GM18907 (cell line): ENCODE measurements at regions not wholly inside any gene's neighbourhood (a gene's known extent, or its start where the extent isn't known, plus 50 kb on each side); places are given as distances from the start of the nearest gene placed in this dataset.
A peak's percentile ranks its signal among the peaks of the same experiment; 100 is the strongest.
"Not testable (repeated sequence)": the region's sequence is repeated elsewhere in the genome, so short reads cannot be mapped to it uniquely, and the experiment has no call there.

Experiments
- ATAC-seq: cut with Tn5 transposase; IDR thresholded peaks from one replicate; pipeline ENCODE4 v1.9.1; 2021; ENCODE audit warnings: mild to moderate bottlenecking, moderate library complexity; ENCODE audit not compliant: unreplicated experiment

DNA sequence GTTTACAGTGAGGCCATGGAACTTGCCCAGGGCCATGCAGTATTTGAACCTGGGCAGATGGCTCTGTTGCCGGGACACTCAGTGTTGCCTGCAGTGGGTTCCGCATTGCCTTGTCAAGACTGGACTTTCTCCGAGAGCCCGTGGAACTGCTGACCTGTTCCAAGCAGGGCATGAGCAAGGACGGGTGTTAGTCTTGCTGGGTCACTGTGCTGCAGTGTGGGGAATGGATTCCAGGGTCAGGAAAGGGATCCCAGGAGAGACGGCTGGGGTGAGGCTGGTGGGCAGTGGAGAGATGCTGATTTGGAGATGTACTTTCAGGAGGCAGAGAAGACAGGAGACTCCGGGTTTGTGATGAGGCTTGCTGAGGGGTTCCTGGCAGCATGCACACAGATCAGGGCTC is 348.7 kb upstream of the HS6ST1 start:
- ATAC-seq = no peak

DNA sequence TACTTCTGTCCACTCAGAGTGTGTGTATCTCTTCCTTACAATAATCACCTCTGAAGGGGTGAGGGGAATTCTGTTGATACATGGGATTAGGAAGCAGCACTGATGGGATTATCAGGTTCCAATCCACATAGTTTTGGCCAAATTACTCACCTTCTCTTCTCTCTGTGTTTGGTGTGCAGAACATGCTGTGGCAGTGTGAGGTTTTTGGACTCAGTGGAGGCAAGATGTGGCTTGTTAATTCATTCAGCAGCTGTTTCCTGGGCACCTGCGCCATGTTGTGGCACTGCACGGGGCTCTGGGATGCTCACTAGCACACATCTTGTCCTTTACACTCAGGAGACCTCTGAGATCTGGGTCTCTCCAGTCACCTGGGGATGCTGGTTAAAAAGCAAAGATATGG is 350.3 kb upstream of the HS6ST1 start:
- no peak for ATAC-seq

GRCh38 chr2:128670066-128670465 is 351.4 kb upstream of the HS6ST1 start:
- no peak for ATAC-seq

DNA sequence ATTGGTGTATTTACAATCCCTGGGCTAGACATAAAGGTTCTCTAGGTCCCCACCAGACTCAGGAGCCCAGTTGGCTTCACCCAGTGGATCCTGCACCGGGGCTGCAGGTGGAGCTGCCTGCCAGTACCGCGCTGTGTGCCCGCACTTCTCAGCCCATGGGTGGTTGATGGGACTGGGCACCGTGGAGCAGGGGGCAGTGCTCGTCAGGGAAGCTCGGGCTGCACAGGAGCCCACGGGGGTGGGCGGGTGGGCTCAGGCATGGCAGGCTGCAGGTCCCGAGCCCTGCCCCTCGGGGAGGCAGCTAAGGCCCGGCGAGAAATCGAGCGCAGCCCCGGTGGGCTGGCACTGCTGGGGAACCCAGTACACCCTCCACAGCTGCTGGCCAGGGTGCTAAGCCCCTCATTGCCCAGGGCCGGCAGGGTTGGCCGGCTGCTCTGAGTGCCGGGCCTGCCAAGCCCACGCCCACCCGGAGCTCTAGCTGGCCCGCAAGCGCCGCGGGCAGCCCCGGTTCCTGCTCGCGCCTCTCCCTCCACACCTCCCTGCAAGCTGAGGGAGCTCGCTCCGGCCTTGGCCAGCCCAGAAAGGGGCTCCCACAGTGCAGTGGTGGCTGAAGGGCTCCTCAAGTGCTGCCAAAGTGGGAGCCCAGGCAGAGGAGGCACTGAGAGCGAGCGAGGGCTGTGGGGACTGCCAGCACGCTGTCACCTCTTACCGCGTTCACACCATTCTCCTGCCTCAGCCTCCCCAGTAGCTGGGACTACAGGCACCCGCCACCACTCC is 353.5 kb upstream of the HS6ST1 start:
- ATAC-seq = not testable (repeated sequence)

DNA sequence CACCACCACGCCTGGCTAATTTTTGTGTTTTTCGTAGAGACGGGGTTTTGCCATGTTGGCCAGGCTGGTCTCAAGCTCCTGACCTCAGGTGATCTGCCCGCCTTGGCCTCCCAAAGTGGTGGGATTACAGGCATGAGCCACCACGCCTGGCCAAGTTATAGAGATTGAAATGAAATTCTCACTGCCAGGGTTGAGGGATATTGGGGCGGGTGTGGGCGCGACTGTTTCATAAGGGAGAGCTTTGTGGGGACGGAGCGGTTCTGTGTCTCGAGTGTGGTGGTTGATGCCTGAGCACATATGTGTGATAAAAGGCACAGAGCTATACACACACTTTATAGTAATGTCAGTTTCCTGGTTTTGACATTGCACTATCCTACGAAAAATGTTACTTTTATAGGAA is 361.0 kb upstream of the HS6ST1 start:
- ATAC-seq = not testable (repeated sequence)

DNA sequence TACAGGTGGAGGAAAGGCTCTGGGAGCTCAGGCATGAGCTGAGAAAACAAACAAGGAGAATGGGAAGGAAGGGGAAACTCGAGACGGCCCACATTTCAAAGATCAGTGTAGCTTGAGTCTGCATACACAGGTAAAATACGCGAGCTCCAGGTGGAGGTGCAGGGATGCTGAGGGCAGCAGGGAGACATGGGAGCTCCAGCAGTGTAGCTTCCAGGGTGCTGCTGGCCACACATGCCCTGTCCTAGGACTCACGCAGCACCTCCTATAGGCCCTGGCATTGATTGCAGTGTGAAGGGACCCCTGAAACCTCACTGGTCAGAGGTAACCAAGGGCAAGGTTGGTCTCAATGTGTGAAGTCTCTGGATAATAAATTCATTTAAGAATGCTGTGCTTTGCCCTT is 362.8 kb upstream of the HS6ST1 start:
- ATAC-seq = no peak

DNA sequence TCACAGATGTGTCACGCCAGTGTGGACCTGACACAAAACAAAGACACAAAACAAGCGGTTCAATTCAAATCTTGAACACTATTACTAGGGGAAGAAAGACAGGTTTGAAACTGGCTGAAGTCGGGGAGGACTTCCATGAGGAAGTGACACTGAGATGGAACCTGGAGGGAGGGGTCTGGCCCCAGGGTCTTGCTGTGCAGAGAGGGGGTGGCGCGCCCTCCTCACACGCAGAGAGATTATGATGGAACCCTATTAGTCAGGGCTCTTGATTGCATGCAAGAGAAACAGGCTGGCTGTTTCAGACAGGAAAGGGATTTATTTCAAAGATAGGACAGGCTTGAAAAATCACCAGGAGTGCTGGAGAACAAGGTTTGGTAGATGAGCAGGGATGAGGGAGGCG is 363.6 kb upstream of the HS6ST1 start:
- ATAC-seq = no peak

GRCh38 chr2:128682729-128683284 is 364.1 kb upstream of the HS6ST1 start:
- no peak for ATAC-seq

GRCh38 chr2:128684523-128684922 is 365.9 kb upstream of the HS6ST1 start:
- no peak for ATAC-seq

- ATAC-seq = peak; percentile 60
These were observed 367.3 kb upstream of the HS6ST1 start for GRCh38 chr2:128685841-128686496.

DNA sequence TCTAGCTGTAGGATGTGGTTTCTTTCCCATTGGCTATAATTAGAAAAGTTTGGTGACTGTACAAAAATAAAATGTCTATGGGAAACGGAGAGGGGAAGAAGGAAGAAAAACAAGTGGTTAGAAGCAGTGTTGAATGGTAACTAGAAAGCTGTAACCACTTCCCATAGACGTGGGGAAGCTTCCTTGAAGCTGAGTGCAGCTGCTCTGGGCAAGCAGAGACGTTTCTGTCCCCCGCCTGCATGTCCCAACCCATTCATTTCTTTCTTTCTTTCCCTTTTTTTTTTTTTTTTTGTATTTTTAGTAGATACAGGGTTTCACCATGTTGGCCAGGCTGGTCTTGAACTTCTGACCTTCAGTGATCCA is 367.8 kb upstream of the HS6ST1 start:
- peak; percentile 91 for ATAC-seq

DNA sequence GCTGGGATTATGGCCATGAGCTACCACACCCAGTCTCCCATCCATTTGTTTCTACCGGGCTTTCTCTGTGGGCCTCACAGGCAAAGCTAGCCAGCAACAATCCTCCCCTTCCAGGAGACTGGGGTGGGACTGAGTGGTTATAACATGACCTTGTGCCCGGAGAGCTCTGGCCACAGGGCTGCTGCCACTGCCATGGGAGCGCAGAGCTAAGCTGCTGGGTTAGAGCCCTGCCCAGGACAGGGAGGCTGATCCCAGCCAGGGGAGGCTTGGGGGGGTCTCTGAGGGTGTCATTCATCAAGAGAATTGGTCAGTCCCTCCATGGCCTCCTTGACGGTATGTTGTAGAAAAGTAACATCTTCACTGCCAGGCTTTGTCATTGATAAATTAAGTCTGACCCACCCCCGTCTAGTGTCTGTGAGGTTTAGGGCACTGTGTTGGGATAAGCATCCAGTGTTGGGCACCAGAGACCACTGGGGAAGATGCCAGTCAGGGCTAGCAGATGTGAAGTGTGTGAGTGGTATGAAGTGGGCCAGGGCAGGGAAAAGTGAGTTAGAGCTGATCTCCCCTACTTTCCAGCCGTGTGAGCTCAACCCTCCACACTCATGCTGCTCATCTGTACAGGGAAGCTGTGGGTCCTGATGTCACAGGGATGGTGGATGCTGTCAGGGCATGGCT is 368.4 kb upstream of the HS6ST1 start:
- ATAC-seq = peak; percentile 15

DNA sequence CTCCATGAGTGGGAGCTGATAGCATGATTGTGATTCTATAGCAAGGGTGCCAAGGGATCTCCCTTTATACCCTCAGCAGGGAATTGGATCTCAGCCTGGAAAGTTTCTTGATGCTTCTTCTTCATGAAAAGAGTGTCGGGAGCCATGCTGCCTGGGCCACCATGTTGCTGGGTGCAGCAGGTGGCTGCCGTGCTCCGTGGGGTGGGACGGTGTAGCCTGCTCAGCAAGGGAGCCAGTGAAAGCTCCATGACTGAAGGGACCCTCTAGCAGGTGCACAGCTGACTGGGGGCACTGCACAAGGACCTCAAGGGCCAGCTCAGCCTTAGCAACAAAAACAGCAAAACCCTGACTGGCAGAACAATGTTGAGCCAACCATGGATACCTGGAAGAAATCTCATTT is 368.9 kb upstream of the HS6ST1 start:
- no peak for ATAC-seq

- no peak for ATAC-seq
These were observed 371.3 kb upstream of the HS6ST1 start for GRCh38 chr2:128689971-128690370.

- ATAC-seq = no peak
These were observed 371.8 kb upstream of the HS6ST1 start for GRCh38 chr2:128690431-128690830.

- ATAC-seq = no peak
These were observed 372.2 kb upstream of the HS6ST1 start for GRCh38 chr2:128690869-128691268.

DNA sequence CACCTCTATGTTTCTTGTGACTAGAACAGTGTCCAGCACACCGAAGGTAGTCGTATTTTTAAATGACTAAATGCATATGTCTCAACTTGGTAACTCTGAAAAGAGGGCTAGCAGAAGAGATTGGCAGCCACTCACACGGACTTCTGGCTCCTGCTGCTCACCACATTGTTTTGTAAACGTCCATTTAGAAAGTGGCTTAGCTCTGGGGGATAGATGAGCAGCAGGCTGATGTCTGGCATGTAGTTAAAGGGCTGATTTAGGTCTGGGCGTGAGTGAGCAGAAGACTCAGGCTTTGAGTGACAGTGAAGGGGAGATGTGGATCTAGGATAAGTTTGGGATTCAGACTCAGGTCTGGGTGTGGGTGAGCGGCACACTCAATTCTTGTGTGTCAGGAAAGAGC is 372.9 kb upstream of the HS6ST1 start:
- no peak for ATAC-seq

DNA sequence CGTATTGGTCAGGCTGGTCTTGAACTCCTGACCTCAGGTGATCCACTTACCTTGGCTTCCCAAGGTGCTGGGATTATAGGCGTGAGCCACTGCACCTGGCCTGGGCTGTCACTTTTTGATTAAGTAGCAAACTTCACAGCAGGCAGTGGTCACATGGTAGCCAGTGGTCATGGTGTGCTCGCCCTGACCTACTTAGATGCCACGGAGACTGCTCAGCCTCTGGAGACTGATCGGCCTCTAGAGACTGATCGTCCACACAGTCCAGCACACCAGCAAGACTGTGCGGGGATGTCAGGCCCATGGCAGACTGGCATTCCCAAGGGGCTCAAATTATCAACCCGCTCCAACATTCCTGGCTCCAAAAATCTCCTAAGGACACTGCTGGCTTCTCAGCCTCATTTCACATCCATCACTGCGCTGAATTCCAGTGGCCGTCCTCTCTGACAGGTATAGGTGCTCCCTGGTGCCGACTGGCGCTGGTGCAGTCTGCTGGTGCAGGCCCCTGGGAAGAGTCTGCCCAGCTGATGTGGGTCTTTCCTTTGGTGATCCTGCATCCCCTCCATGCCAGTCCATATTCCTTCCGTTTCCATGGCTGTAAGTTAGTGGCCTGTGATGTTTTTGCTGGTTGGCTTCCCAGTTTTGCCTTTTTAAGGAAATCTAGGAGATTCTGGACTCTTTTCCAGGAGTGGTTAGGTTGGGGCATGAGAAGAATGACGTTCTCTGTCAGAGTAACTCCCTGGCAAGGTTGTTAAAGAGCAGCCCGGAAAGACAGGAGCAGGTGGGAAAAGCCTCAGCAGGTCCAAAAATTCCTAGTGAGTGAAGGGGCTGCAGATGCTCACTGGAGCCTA is 374.5 kb upstream of the HS6ST1 start:
- ATAC-seq = no peak

GRCh38 chr2:128693743-128694029 is 375.0 kb upstream of the HS6ST1 start:
- no peak for ATAC-seq

DNA sequence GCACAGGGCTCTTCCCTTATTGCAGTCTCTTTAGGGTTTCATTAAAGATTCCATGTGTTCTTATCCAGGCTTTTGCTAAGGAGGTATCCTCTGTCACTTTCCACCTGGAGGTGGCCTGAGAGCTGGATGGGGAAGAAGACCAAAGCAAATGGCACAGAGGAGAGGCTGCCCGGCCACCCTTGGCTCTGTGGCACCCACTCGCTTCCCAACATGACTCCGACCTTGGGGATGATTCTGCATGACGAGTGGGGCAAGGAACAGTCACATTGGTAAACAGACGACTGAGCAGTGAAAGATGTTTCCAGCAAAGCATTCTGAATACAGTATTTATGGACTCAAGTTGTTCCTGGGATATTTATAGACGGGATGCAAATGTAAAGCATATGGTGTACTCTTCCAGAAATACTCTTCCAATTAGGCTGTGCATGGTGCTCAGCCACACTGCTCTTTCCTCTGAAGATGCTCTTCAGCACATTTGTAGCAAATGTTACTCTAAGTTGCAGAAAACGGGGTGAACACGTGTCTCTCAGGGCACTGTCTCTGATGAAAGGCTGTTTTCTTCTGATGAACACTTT is 377.1 kb upstream of the HS6ST1 start:
- ATAC-seq = no peak

- no peak for ATAC-seq
These were observed 377.8 kb upstream of the HS6ST1 start for GRCh38 chr2:128696421-128696820.
